Breast epithelium (tissue), 4 donors: ENCODE measurements at regions not wholly inside any gene's neighbourhood (a gene's known extent, or its start where the extent isn't known, plus 50 kb on each side); places are given as distances from the start of the nearest gene placed in this dataset.

Source experiments
- DNase-seq, 2 donors: peaks; one replicate each; pipeline ENCODE4 v3.0.0-alpha.2; 2019; ENCODE audit warnings: low spot score in 2 of 2
- H3K27ac ChIP-seq, 2 donors: fragments of 200-600 bp; sonication (generic) in 1 of 2; one replicate each; pipeline ENCODE4 v1.5.1; 2016 to 2019; ENCODE audit warnings: mild to moderate bottlenecking in 1 of 2
- H3K27me3 ChIP-seq, 2 donors: fragments of 200-600 bp; sonication (generic) in 1 of 2; one replicate each; pipeline versions ENCODE4 v1.5.1 to v1.6.0; 2017 to 2019; ENCODE audit warnings: control low read depth in 1 of 2, mild to moderate bottlenecking in 1 of 2
- H3K36me3 ChIP-seq: fragments of 200-600 bp; one replicate; pipeline ENCODE4 v1.5.1; 2019
- H3K4me1 ChIP-seq, 2 donors: fragments of 200-600 bp; sonication (generic); one replicate each; pipeline ENCODE4 v1.5.1; 2016 to 2019; ENCODE audit warnings: control low read depth in 1 of 2
- H3K4me3 ChIP-seq, 3 donors: fragments of 200-600 bp; sonication (generic); 1 replicate in 2 of 3; 2 replicates in 1 of 3; pipeline ENCODE4 v1.5.1; 2016 to 2019; ENCODE audit warnings: mild to moderate bottlenecking in 3 of 3, moderate library complexity in 2 of 3
- H3K9me3 ChIP-seq, 2 donors: fragments of 200-600 bp; sonication (generic) in 1 of 2; one replicate each; pipeline ENCODE4 v1.5.1; 2016 to 2019; ENCODE audit warnings: control low read depth in 1 of 2
- POLR2A ChIP-seq: fragments of 450-650 bp; IDR thresholded peaks from one replicate; pipeline ENCODE4 v1.6.1; 2016; ENCODE audit warnings: antibody characterized with exemption, mild to moderate bottlenecking, moderate library complexity
- POLR2AphosphoS5 ChIP-seq, 3 donors: sonication (generic); formaldehyde crosslinking; IDR thresholded peaks; one replicate each; pipeline ENCODE4 v1.6.1; 2017; ENCODE audit warnings: antibody characterized with exemption in 3 of 3
- intact Hi-C: fragments of 100-400 bp; cut with DNase I; formaldehyde crosslinking; loops from one replicate; pipeline ENCODE4 v1.15.1; 2023; ENCODE audit warnings: low total_unique reads
- TF ChIP-seq, protein P1 (sequence below), 3 donors: fragments of 450-650 bp; IDR thresholded peaks; one replicate each; pipeline ENCODE4 v1.5.1; 2016 to 2017; ENCODE audit warnings: antibody characterized with exemption in 3 of 3, mild to moderate bottlenecking in 3 of 3, moderate library complexity in 3 of 3

- no peaks in the 10 kb centered on the region for H3K36me3 ChIP-seq
- no peaks in the 10 kb centered on the region for H3K27me3 ChIP-seq
- TF ChIP-seq POLR2AphosphoS5 (IDR thresholded peaks at IDR 0.05) = no peak
- TF ChIP-seq POLR2A = no peak
- TF ChIP-seq, protein P1, sequence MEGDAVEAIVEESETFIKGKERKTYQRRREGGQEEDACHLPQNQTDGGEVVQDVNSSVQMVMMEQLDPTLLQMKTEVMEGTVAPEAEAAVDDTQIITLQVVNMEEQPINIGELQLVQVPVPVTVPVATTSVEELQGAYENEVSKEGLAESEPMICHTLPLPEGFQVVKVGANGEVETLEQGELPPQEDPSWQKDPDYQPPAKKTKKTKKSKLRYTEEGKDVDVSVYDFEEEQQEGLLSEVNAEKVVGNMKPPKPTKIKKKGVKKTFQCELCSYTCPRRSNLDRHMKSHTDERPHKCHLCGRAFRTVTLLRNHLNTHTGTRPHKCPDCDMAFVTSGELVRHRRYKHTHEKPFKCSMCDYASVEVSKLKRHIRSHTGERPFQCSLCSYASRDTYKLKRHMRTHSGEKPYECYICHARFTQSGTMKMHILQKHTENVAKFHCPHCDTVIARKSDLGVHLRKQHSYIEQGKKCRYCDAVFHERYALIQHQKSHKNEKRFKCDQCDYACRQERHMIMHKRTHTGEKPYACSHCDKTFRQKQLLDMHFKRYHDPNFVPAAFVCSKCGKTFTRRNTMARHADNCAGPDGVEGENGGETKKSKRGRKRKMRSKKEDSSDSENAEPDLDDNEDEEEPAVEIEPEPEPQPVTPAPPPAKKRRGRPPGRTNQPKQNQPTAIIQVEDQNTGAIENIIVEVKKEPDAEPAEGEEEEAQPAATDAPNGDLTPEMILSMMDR (IDR thresholded peaks at IDR 0.05) = no peak
- H3K4me1 ChIP-seq = no peaks in the 10 kb centered on the region
- no peaks in the 10 kb centered on the region for H3K9me3 ChIP-seq
- no peak overlapping the region for H3K4me3 ChIP-seq
- intact Hi-C loops = no loop called here
- H3K27ac ChIP-seq = no peak overlapping the region
- DNase-seq = no peak
Observed at GRCh38 chr14:85236296-85236695, 293.6 kb upstream of the FLRT2 start.

DNA sequence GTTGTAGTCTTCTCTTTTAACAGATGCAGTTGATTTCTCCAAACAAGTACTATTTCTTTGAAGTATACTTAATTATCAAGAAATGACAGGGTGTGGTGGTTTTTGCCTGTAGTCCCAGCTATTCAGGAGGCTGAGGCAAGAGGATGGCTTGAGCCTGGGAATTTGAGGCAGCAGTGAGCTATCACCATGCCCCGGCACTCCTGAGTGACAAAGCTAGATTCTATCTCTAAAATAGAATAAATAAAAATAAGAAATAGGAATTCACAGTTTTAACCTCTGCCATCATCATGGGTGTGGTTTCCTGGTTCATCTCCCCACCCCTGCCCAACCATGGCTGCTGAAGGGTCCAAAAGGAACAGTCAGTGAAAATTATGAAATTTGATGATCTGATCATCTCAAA is 290.2 kb upstream of the FLRT2 start:
- no peaks in the 10 kb centered on the region for H3K36me3 ChIP-seq
- no peak overlapping the region for H3K4me3 ChIP-seq
- H3K27me3 ChIP-seq = no peaks in the 10 kb centered on the region
- H3K27ac ChIP-seq = no peak overlapping the region
- H3K4me1 ChIP-seq = no peaks in the 10 kb centered on the region
- no peaks in the 10 kb centered on the region for H3K9me3 ChIP-seq
- TF ChIP-seq POLR2A = no peak
- no peak for DNase-seq
- intact Hi-C loops = no loop called here

DNA sequence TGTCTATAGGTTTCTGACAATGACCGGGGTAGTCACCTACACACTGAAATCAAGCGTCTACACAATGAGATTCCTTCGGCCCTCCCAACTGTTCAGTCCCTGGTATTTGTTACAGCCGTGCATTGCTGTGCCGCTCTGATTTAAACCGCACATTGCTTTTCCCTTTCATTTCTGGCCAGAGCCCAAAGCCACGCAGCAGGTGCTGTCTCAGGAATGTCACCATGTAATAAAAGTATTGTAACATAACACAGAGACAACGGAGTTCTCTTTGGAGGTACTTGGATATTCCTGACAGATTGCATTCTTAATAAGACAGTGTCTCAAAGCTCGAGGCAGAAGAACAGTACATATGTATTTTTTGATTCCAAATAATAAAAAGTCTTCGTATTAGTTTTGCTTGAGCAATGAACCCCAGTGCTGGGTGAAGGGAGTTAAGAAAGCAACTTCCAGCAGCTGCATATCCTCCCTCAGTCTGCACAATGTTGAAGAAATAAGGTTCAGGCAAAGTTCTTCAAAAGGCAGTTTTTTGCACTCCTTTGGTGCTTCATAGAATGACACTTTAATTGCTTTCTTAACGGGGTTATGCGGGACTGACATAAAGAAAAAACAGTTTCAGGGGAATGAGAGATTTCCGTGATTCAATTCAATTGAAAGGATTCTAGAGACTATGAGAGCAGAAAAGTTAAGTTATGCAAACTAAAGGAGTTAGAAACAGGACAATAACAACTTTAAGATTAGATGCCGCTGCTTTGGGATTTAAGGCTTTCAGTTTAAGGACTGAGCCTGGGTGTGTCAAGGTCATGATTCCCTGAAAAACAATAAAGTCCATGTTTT is 288.7 kb upstream of the FLRT2 start:
- Histone ChIP-seq H3K4me1 (no peaks in the 10 kb centered on the region), H3K9me3 (no peaks in the 10 kb centered on the region), H3K27ac (no peak overlapping the region), H3K27me3 (no peaks in the 10 kb centered on the region), H3K36me3 (no peaks in the 10 kb centered on the region), H3K4me3 (no peak overlapping the region)
- no peak for TF ChIP-seq POLR2A
- no peak for TF ChIP-seq POLR2AphosphoS5 (IDR thresholded peaks at IDR 0.05)
- TF ChIP-seq, protein P1 (IDR thresholded peaks at IDR 0.05) = no peak
- DNase-seq = no peak
- intact Hi-C loops = no loop called here

DNA sequence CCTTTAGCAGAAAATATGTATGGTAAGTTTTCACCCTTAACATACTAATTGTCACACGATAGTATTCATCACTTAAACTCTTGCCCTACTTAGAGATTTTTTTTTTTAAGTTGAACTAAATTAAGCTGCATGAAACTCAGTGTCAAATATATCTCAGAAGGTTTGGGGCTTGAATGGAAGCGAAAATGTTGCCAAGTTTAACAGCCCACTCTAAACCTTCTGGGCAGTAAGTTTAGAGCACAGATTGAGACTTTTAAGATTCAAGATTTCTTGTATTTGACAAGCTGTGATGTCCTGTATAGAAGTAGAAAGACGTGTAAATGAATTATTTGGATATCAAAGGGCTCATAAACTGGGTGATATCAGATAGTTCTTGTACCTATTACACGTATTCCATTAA is 287.3 kb upstream of the FLRT2 start:
- DNase-seq = no peak
- no peak for TF ChIP-seq POLR2A
- TF ChIP-seq, protein P1 (IDR thresholded peaks at IDR 0.05) = no peak
- no peak for TF ChIP-seq POLR2AphosphoS5 (IDR thresholded peaks at IDR 0.05)

GRCh38 chr14:85243321-85243720 is 286.6 kb upstream of the FLRT2 start:
- Histone ChIP-seq H3K4me1 (no peaks in the 10 kb centered on the region), H3K4me3 (no peak overlapping the region), H3K27ac (no peak overlapping the region), H3K36me3 (no peaks in the 10 kb centered on the region), H3K9me3 (no peaks in the 10 kb centered on the region), H3K27me3 (no peaks in the 10 kb centered on the region)
- intact Hi-C loops = no loop called here
- no peak for DNase-seq
- TF ChIP-seq, protein P1 (IDR thresholded peaks at IDR 0.05) = no peak
- TF ChIP-seq POLR2A (no peak), POLR2AphosphoS5 (IDR thresholded peaks at IDR 0.05) (no peak)

More for the DNA sequence above, 287.3 kb upstream of the FLRT2 start:
- Histone ChIP-seq H3K4me1 (no peaks in the 10 kb centered on the region), H3K4me3 (no peak overlapping the region), H3K27ac (no peak overlapping the region), H3K27me3 (no peaks in the 10 kb centered on the region), H3K36me3 (no peaks in the 10 kb centered on the region), H3K9me3 (no peaks in the 10 kb centered on the region)
- intact Hi-C loops = no loop called here
